Heart left ventricle (tissue), 13 donors: ENCODE measurements at regions not wholly inside any gene's neighbourhood (a gene's known extent, or its start where the extent isn't known, plus 50 kb on each side); places are given as distances from the start of the nearest gene placed in this dataset.

Experiments
- POLR2A ChIP-seq, 2 donors: fragments of 450-650 bp; IDR thresholded peaks; one replicate each; pipeline ENCODE4 v1.6.1; 2017; ENCODE audit warnings: antibody characterized with exemption in 2 of 2, mild to moderate bottlenecking in 2 of 2, moderate library complexity in 2 of 2
- TF ChIP-seq, protein P1 (sequence below), 12 donors: fragments of 200-600 bp; sonication (generic) in 4 of 12; IDR thresholded peaks; one replicate each; pipeline versions ENCODE4 v1.5.0 to v1.8.0; 2018 to 2022; ENCODE audit warnings: antibody characterized with exemption in 12 of 12, mild to moderate bottlenecking in 5 of 12
- donor health status: ischemic (EF 13 %, LVEDD 7.1; RV severe dilation, severe dysfunction).
- donor health status: DM: no; HTN: yes; CAD: no.
- donor health status: DM: no; HTN: no; CAD: no.
- donor health status: ischemic (EF 25% LVEDD 6.9; RV normal size, moderate dysfunction).
- donor health status: ischemic (EF 25% LVEDD 5.7; RV mildly dilated, moderate dysfunction).
- donor health status: ischemic (EF 35%, LVEDD 5.7; RV mildly dilated, moderate dysfunction).
- donor health status: nonischemic (EF 11% LVEDD 7.7; RV severe dilation, severe dysfunction).
- donor health status: DM: yes; HTN: yes; CAD: no.
- donor health status: PGD.
- donor health status: ischemic (EF 29% LVEDD 5.4; RV normal size, mild dysfunction).
- donor health status: nonischemic (EF 23%, LVEDD 6.1; RV moderate dilation, normal function).

DNA sequence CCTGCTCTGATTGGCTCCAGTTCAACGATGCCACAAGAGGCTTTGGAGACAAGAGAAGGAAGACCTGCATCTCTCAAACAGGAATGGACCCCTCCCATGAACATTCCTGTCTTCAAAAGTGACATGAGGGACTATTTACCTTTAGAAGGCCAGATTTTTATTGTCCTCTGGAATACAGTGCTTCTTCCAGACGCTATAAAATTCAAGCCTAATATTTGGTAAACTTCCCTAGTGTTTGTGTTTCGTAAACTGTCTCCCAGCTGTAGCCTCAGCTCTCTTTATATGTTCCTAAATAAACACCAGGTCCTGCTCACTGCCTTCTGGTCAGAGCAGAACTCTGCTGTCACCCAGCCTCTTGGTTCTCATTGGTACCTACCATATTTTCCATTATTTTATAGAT lies 157.8 kb downstream of the CCDC34 start:
- no peak for TF ChIP-seq POLR2A (IDR thresholded peaks at IDR 0.05)
- TF ChIP-seq, protein P1, sequence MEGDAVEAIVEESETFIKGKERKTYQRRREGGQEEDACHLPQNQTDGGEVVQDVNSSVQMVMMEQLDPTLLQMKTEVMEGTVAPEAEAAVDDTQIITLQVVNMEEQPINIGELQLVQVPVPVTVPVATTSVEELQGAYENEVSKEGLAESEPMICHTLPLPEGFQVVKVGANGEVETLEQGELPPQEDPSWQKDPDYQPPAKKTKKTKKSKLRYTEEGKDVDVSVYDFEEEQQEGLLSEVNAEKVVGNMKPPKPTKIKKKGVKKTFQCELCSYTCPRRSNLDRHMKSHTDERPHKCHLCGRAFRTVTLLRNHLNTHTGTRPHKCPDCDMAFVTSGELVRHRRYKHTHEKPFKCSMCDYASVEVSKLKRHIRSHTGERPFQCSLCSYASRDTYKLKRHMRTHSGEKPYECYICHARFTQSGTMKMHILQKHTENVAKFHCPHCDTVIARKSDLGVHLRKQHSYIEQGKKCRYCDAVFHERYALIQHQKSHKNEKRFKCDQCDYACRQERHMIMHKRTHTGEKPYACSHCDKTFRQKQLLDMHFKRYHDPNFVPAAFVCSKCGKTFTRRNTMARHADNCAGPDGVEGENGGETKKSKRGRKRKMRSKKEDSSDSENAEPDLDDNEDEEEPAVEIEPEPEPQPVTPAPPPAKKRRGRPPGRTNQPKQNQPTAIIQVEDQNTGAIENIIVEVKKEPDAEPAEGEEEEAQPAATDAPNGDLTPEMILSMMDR (IDR thresholded peaks at IDR 0.05) = no peak
